GM12872 (cell line): ENCODE measurements at regions not wholly inside any gene's neighbourhood (a gene's known extent, or its start where the extent isn't known, plus 50 kb on each side); places are given as distances from the start of the nearest gene placed in this dataset.

ENCODE experiments used
- TF ChIP-seq, protein P1 (sequence below): IDR thresholded peaks from 3 replicates; pipeline ENCODE4 v1.5.1; 2011; ENCODE audit warnings: low read depth, mild to moderate bottlenecking, low read length, moderate library complexity; ENCODE audit not compliant: insufficient read depth

GRCh38 chr13:73924607-73925006 lies 209.6 kb downstream of the KLF12 start:
- TF ChIP-seq, protein P1, sequence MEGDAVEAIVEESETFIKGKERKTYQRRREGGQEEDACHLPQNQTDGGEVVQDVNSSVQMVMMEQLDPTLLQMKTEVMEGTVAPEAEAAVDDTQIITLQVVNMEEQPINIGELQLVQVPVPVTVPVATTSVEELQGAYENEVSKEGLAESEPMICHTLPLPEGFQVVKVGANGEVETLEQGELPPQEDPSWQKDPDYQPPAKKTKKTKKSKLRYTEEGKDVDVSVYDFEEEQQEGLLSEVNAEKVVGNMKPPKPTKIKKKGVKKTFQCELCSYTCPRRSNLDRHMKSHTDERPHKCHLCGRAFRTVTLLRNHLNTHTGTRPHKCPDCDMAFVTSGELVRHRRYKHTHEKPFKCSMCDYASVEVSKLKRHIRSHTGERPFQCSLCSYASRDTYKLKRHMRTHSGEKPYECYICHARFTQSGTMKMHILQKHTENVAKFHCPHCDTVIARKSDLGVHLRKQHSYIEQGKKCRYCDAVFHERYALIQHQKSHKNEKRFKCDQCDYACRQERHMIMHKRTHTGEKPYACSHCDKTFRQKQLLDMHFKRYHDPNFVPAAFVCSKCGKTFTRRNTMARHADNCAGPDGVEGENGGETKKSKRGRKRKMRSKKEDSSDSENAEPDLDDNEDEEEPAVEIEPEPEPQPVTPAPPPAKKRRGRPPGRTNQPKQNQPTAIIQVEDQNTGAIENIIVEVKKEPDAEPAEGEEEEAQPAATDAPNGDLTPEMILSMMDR: no peak

GRCh38 chr13:73922493-73923393 lies 211.5 kb downstream of the KLF12 start:
- TF ChIP-seq, protein P1: no peak

DNA sequence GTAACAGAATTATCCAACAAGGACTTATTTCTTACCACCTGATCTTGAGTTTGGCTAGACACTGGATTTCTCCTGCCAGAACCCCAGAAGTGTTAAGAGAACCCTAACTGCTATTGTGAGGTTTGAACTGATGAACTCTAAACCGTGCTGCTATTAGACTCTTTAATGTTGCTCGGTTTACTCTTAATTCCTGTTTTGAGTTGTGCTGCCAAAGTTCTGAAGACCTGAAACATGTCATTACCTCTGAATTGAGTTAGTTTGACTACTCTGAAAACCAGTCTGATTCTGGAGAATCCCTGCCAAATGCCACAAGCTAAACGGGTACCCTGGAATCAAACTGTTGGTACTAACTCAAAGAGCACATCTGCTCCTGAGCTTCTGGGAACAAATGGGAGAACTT lies 215.5 kb downstream of the KLF12 start:
- TF ChIP-seq, protein P1: no peak

GRCh38 chr13:73913751-73914518 lies 220.3 kb downstream of the KLF12 start:
- TF ChIP-seq, protein P1: no peak

- TF ChIP-seq, protein P1: no peak
Measured at GRCh38 chr13:73913079-73913740, 221.0 kb downstream of the KLF12 start.

GRCh38 chr13:73911361-73911760 lies 222.8 kb downstream of the KLF12 start:
- TF ChIP-seq, protein P1: no peak

DNA sequence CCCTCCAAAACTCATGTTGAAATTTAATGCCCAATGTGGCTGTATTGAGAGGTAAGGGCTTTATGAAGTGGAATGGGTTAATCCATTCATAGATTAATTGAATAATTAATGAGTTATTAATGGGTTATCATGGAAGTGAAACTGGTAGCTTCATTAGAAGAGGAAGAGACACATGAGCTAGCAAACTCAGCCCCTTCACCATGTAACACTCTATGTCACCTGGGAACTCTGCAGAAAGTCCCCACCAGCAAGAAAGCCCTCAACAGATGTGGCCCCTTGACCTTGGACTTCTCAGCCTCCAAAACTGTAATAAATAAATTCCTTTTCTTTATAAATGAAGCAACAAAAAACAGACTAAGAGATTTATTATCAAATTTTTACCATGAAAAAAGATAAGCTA lies 223.5 kb downstream of the KLF12 start:
- TF ChIP-seq, protein P1: no peak
